Lung (tissue), 11 donors: ENCODE measurements at regions not wholly inside any gene's neighbourhood (a gene's known extent, or its start where the extent isn't known, plus 50 kb on each side); places are given as distances from the start of the nearest gene placed in this dataset.

Experiments
- ATAC-seq: fragments of 200-7000 bp; cut with Tn5 transposase; one replicate; pipeline ENCODE4 v1.9.1; 2020; ENCODE audit warnings: moderate number of reproducible peaks; ENCODE audit not compliant: insufficient read depth, low FRiP score
- DNase-seq, 3 donors: peaks; one replicate each; pipeline ENCODE4 v3.0.0-alpha.2; 2013 to 2017
- H3K27ac ChIP-seq, 2 donors: one replicate each; pipeline ENCODE4 v1.5.1; 2013; ENCODE audit warnings: mild to moderate bottlenecking in 2 of 2, moderate library complexity in 2 of 2, control low read depth in 1 of 2, inconsistent platforms in 1 of 2, low read depth in 1 of 2, low read length in 1 of 2
- H3K27me3 ChIP-seq, 3 donors: one replicate each; pipeline ENCODE4 v1.5.1; 2013; ENCODE audit warnings: low read length in 2 of 3; ENCODE audit not compliant: control insufficient read depth in 3 of 3, insufficient read depth in 3 of 3
- H3K36me3 ChIP-seq, 4 donors: one replicate each; pipeline ENCODE4 v1.5.1; 2013; ENCODE audit warnings: low read length in 4 of 4, mild to moderate bottlenecking in 1 of 4, moderate library complexity in 1 of 4; ENCODE audit not compliant: control insufficient read depth in 4 of 4, insufficient read depth in 4 of 4
- H3K4me1 ChIP-seq, 5 donors: one replicate each; pipeline ENCODE4 v1.5.1; 2013; ENCODE audit warnings: low read length in 5 of 5, mild to moderate bottlenecking in 2 of 5, moderate library complexity in 1 of 5; ENCODE audit not compliant: control insufficient read depth in 5 of 5, insufficient read depth in 5 of 5
- H3K4me3 ChIP-seq: one replicate; pipeline ENCODE4 v1.5.1; 2013; ENCODE audit warnings: mild to moderate bottlenecking, control low read depth, moderate library complexity
- H3K9ac ChIP-seq, 2 donors: one replicate each; pipeline ENCODE4 v1.5.1; 2013; ENCODE audit warnings: low read length in 2 of 2, control low read depth in 1 of 2; ENCODE audit not compliant: insufficient read depth in 1 of 2
- H3K9me3 ChIP-seq, 4 donors: one replicate each; pipeline ENCODE4 v1.5.1; 2013; ENCODE audit warnings: low read length in 3 of 4, mild to moderate bottlenecking in 1 of 4, moderate library complexity in 1 of 4; ENCODE audit not compliant: control insufficient read depth in 4 of 4, insufficient read depth in 3 of 4
- CTCF ChIP-seq: IDR thresholded peaks from 2 replicates; pipeline ENCODE4 v1.5.1; 2012; ENCODE audit warnings: mild to moderate bottlenecking; ENCODE audit errors: control extremely low read depth, extremely low read depth
- WGBS, 2 donors: extraction: QIAGEN DNeasy Blood & Tissue Kit; methylation state at CpG; one replicate each; pipeline ENCODE4 v1.1.7; 2013; 5-methylcytosine and 5-hydroxymethylcytosine counted together
- donor health status: control.
- donor health status: control.
- donor health status: Bipolar disorder and iron deficiency.
- donor health status: healthy.
- donor health status: DM: yes; HTN: yes; CAD: no.

- DNase-seq (peak; percentile 15 to 60 (median 46)), ATAC-seq (no peak)
- WGBS, 2 donors: 53 to 70% methylated on average over 4 of the region's 4 CpGs
- H3K27ac ChIP-seq: no peak overlapping the region
- no peaks in the 10 kb centered on the region for H3K27me3 ChIP-seq
- peaks cover 0 to 17% (median 0%) of the 10 kb centered on the region in 5 donors for H3K4me1 ChIP-seq
- H3K4me3 ChIP-seq: no peak overlapping the region
- peaks cover 0 to 2% (median 0%) of the 10 kb centered on the region in 4 donors for H3K9me3 ChIP-seq
- no peak overlapping the region for H3K9ac ChIP-seq
- TF ChIP-seq CTCF: no peak
- no peaks in the 10 kb centered on the region for H3K36me3 ChIP-seq
These were observed 524.7 kb downstream of the DIPK2A start for GRCh38 chr3:144496141-144496835.

GRCh38 chr3:144497452-144497851 is 525.8 kb downstream of the DIPK2A start:
- H3K4me3 ChIP-seq: no peak overlapping the region
- ATAC-seq (no peak), DNase-seq (no peak)
- no peaks in the 10 kb centered on the region for H3K27me3 ChIP-seq
- H3K27ac ChIP-seq: no peak overlapping the region
- H3K4me1 ChIP-seq: peaks cover 0 to 11% (median 0%) of the 10 kb centered on the region in 5 donors
- 93 to 96% methylated on average over 2 of the region's 2 CpGs for WGBS, 2 donors
- no peak overlapping the region for H3K9ac ChIP-seq
- TF ChIP-seq CTCF: no peak
- peaks cover 0 to 2% (median 0%) of the 10 kb centered on the region in 4 donors for H3K9me3 ChIP-seq
- no peaks in the 10 kb centered on the region for H3K36me3 ChIP-seq

- Histone ChIP-seq H3K9me3 (peaks cover 0 to 2% (median 0%) of the 10 kb centered on the region in 4 donors), H3K36me3 (no peaks in the 10 kb centered on the region), H3K27me3 (no peaks in the 10 kb centered on the region), H3K4me3 (no peak overlapping the region), H3K4me1 (peaks cover 0 to 11% (median 0%) of the 10 kb centered on the region in 5 donors), H3K27ac (no peak overlapping the region), H3K9ac (no peak overlapping the region)
- 20 to 33% methylated on average over 2 of the region's 2 CpGs for WGBS, 2 donors
- DNase-seq (peak in 1 of 3 donors; percentile 23), ATAC-seq (no peak)
- TF ChIP-seq CTCF: no peak
These were observed 527.6 kb downstream of the DIPK2A start for GRCh38 chr3:144499001-144499930.
